Uterus (tissue), 2 donors: ENCODE measurements at regions not wholly inside any gene's neighbourhood (a gene's known extent, or its start where the extent isn't known, plus 50 kb on each side); places are given as distances from the start of the nearest gene placed in this dataset.

Experiments used
- CTCF ChIP-seq, 4 experiments: fragments of 200-600 bp in 2 of 4; fragments of 450-650 bp in 2 of 4; sonication (generic) in 2 of 4; IDR thresholded peaks; one replicate each; pipeline ENCODE4 v1.5.1; 2016 to 2019; ENCODE audit warnings: antibody characterized with exemption in 4 of 4, mild to moderate bottlenecking in 2 of 4, moderate library complexity in 1 of 4
- POLR2A ChIP-seq, 2 donors: fragments of 450-650 bp; IDR thresholded peaks; one replicate each; pipeline ENCODE4 v1.6.1; 2016; ENCODE audit warnings: antibody characterized with exemption in 2 of 2, mild to moderate bottlenecking in 1 of 2, moderate library complexity in 1 of 2

GRCh38 chr14:94964181-94964580 is 193.1 kb downstream of the DICER1 start:
- TF ChIP-seq CTCF (IDR thresholded peaks at IDR 0.05) (no peak), POLR2A (IDR thresholded peaks at IDR 0.05) (no peak)
